ENCODE measurements at regions not wholly inside any gene's neighbourhood (a gene's known extent, or its start where the extent isn't known, plus 50 kb on each side); places are given as distances from the start of the nearest gene placed in this dataset.

DNA sequence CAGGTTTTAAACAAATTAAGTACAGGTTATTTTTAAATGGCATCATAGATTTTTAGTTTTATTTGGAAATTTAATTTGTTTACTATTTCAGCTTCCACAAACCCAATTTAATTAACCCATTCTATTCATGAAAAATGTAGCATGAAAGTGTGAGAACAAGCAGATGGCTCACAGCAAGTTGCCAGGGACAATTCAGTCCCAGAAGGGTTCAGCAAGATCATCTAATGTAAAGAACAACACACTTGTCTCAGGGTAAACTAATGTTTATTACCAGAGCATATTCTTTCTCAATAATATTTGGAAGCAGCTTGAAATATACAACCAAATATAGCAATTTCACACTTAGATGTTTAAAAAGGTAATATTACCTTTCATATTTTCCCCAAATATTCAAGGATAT, 166.9 kb upstream of the SLC13A1 start (continued):
- TF ChIP-seq, protein P1, sequence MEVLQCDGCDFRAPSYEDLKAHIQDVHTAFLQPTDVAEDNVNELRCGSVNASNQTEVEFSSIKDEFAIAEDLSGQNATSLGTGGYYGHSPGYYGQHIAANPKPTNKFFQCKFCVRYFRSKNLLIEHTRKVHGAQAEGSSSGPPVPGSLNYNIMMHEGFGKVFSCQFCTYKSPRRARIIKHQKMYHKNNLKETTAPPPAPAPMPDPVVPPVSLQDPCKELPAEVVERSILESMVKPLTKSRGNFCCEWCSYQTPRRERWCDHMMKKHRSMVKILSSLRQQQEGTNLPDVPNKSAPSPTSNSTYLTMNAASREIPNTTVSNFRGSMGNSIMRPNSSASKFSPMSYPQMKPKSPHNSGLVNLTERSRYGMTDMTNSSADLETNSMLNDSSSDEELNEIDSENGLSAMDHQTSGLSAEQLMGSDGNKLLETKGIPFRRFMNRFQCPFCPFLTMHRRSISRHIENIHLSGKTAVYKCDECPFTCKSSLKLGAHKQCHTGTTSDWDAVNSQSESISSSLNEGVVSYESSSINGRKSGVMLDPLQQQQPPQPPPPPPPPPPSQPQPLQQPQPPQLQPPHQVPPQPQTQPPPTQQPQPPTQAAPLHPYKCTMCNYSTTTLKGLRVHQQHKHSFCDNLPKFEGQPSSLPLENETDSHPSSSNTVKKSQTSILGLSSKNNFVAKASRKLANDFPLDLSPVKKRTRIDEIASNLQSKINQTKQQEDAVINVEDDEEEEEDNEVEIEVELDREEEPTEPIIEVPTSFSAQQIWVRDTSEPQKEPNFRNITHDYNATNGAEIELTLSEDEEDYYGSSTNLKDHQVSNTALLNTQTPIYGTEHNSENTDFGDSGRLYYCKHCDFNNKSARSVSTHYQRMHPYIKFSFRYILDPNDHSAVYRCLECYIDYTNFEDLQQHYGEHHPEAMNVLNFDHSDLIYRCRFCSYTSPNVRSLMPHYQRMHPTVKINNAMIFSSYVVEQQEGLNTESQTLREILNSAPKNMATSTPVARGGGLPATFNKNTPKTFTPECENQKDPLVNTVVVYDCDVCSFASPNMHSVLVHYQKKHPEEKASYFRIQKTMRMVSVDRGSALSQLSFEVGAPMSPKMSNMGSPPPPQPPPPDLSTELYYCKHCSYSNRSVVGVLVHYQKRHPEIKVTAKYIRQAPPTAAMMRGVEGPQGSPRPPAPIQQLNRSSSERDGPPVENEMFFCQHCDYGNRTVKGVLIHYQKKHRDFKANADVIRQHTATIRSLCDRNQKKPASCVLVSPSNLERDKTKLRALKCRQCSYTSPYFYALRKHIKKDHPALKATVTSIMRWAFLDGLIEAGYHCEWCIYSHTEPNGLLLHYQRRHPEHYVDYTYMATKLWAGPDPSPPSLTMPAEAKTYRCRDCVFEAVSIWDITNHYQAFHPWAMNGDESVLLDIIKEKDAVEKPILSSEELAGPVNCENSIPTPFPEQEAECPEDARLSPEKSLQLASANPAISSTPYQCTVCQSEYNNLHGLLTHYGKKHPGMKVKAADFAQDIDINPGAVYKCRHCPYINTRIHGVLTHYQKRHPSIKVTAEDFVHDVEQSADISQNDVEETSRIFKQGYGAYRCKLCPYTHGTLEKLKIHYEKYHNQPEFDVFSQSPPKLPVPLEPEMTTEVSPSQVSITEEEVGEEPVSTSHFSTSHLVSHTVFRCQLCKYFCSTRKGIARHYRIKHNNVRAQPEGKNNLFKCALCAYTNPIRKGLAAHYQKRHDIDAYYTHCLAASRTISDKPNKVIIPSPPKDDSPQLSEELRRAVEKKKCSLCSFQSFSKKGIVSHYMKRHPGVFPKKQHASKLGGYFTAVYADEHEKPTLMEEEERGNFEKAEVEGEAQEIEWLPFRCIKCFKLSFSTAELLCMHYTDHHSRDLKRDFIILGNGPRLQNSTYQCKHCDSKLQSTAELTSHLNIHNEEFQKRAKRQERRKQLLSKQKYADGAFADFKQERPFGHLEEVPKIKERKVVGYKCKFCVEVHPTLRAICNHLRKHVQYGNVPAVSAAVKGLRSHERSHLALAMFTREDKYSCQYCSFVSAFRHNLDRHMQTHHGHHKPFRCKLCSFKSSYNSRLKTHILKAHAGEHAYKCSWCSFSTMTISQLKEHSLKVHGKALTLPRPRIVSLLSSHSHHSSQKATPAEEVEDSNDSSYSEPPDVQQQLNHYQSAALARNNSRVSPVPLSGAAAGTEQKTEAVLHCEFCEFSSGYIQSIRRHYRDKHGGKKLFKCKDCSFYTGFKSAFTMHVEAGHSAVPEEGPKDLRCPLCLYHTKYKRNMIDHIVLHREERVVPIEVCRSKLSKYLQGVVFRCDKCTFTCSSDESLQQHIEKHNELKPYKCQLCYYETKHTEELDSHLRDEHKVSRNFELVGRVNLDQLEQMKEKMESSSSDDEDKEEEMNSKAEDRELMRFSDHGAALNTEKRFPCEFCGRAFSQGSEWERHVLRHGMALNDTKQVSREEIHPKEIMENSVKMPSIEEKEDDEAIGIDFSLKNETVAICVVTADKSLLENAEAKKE (CRISPR knock-in tag; IDR thresholded peaks at IDR 0.05): no peak
- TF ChIP-seq ZNF114 (CRISPR knock-in tag; IDR thresholded peaks at IDR 0.05): no peak
- no peak for TF ChIP-seq NANOG (IDR thresholded peaks at IDR 0.05; ENCODE audit: borderline replicate concordance)
- TF ChIP-seq JUNB (IDR thresholded peaks at IDR 0.05; ENCODE audit: unreplicated experiment): no peak

DNA sequence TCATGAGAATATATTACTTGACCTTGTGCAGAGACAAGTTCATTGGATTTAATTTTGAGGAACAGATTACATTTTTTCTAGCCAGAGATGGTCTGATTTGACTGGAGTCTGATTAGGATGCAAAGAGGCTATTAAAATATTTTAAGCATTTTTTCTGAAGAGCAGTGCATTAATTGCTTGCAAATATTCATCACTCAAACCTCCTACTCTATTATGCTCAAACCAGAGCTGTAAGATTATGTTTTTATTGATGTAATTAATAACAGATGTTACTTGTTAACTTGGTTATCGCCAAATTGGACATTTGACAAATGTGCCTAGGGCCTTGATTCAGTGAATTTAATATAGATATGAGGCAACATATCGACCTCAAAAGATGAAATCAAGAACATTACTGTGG, 160.9 kb upstream of the SLC13A1 start:
- Mint-ChIP-seq H3K4me3 (no peak overlapping the region), H3K27me3 (ENCODE audit: insufficient read depth, low read depth, poor library complexity) (peaks cover 3% of the 10 kb centered on the region), H3K4me1 (peaks cover 10% of the 10 kb centered on the region), H3K27ac (no peak overlapping the region), H3K9me3 (no peaks in the 10 kb centered on the region; the same call in 2 of the 3 replicates), H3K36me3 (ENCODE audit: low read depth) (no peaks in the 10 kb centered on the region)
- ATAC-seq: no peak
- Histone ChIP-seq H3K36me3 (ENCODE audit: insufficient read depth) (no peaks in the 10 kb centered on the region), H3F3A (replicated peaks; ENCODE audit: low read depth) (no peaks in the 10 kb centered on the region), H3K4me1 (ENCODE audit: insufficient read depth) (peaks cover 7% of the 10 kb centered on the region; the same call in 1 of the 2 replicates), H3K9me2 (ENCODE audit: insufficient read depth) (no peaks in the 10 kb centered on the region), H3K27me3 (ENCODE audit: insufficient read depth) (no peaks in the 10 kb centered on the region), H2AFZ (no peak overlapping the region), H4K20me1 (replicated peaks; ENCODE audit: insufficient read depth) (no peaks in the 10 kb centered on the region), H3K27ac (ENCODE audit: low read depth) (no peak overlapping the region), H3K4me2 (no peak overlapping the region), H3K79me2 (replicated peaks; ENCODE audit: insufficient read depth) (no peaks in the 10 kb centered on the region), H3K4me3 (no peak overlapping the region)
- DNase-seq (ENCODE audit: low spot score): no peak
- TF ChIP-seq EZH2phosphoT487 (IDR thresholded peaks at IDR 0.05; ENCODE audit: unreplicated experiment) (no peak), POLR2AphosphoS5 (IDR thresholded peaks at IDR 0.05; ENCODE audit: low read depth) (no peak), JUNB (IDR thresholded peaks at IDR 0.05; ENCODE audit: unreplicated experiment) (no peak), NANOG (IDR thresholded peaks at IDR 0.05; ENCODE audit: borderline replicate concordance) (no peak), ZNF114 (CRISPR knock-in tag; IDR thresholded peaks at IDR 0.05) (no peak), CREB1 (CRISPR knock-in tag; IDR thresholded peaks at IDR 0.05; ENCODE audit: low read depth) (no peak), ZNF331 (CRISPR knock-in tag; IDR thresholded peaks at IDR 0.05; ENCODE audit: low read depth) (no peak), EZH2 (IDR thresholded peaks at IDR 0.05; ENCODE audit: low read depth, unreplicated experiment) (no peak)
- TF ChIP-seq, protein P2, sequence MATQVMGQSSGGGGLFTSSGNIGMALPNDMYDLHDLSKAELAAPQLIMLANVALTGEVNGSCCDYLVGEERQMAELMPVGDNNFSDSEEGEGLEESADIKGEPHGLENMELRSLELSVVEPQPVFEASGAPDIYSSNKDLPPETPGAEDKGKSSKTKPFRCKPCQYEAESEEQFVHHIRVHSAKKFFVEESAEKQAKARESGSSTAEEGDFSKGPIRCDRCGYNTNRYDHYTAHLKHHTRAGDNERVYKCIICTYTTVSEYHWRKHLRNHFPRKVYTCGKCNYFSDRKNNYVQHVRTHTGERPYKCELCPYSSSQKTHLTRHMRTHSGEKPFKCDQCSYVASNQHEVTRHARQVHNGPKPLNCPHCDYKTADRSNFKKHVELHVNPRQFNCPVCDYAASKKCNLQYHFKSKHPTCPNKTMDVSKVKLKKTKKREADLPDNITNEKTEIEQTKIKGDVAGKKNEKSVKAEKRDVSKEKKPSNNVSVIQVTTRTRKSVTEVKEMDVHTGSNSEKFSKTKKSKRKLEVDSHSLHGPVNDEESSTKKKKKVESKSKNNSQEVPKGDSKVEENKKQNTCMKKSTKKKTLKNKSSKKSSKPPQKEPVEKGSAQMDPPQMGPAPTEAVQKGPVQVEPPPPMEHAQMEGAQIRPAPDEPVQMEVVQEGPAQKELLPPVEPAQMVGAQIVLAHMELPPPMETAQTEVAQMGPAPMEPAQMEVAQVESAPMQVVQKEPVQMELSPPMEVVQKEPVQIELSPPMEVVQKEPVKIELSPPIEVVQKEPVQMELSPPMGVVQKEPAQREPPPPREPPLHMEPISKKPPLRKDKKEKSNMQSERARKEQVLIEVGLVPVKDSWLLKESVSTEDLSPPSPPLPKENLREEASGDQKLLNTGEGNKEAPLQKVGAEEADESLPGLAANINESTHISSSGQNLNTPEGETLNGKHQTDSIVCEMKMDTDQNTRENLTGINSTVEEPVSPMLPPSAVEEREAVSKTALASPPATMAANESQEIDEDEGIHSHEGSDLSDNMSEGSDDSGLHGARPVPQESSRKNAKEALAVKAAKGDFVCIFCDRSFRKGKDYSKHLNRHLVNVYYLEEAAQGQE (IDR thresholded peaks at IDR 0.05; ENCODE audit: unreplicated experiment): no peak
- TF ChIP-seq, protein P3, sequence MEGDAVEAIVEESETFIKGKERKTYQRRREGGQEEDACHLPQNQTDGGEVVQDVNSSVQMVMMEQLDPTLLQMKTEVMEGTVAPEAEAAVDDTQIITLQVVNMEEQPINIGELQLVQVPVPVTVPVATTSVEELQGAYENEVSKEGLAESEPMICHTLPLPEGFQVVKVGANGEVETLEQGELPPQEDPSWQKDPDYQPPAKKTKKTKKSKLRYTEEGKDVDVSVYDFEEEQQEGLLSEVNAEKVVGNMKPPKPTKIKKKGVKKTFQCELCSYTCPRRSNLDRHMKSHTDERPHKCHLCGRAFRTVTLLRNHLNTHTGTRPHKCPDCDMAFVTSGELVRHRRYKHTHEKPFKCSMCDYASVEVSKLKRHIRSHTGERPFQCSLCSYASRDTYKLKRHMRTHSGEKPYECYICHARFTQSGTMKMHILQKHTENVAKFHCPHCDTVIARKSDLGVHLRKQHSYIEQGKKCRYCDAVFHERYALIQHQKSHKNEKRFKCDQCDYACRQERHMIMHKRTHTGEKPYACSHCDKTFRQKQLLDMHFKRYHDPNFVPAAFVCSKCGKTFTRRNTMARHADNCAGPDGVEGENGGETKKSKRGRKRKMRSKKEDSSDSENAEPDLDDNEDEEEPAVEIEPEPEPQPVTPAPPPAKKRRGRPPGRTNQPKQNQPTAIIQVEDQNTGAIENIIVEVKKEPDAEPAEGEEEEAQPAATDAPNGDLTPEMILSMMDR (conservative IDR thresholded peaks at IDR 0.05; ENCODE audit: low read depth in 2 of 2): no peak

Measured in GM23338 (cell line).